PC-3 (cell line): ENCODE measurements at regions not wholly inside any gene's neighbourhood (a gene's known extent, or its start where the extent isn't known, plus 50 kb on each side); places are given as distances from the start of the nearest gene placed in this dataset.

Experiments used
- ATAC-seq: fragments of 200-7000 bp; cut with Tn5 transposase; 2 replicates; pipeline ENCODE4 v1.9.1; 2020; ENCODE audit warnings: mild to moderate bottlenecking, moderate library complexity
- BruUV-seq: library from RNA; stranded (reverse); fragments of 400-500 nt; replicated peaks from 2 replicates; lab custom pipeline; 2021; lab: Mats Ljungman, UMichigan
- CTCF ChIA-PET: fragments of 300-600 bp; sonication (Branson Sonifier 250); formaldehyde crosslinking; loops from one replicate; lab custom pipeline; 2022; ENCODE audit warnings: antibody characterized with exemption; lab: Charles Lee
- POLR2A ChIA-PET: fragments of 300-600 bp; sonication (Branson Sonifier 250); formaldehyde crosslinking; loops from one replicate; lab custom pipeline; 2022; ENCODE audit warnings: antibody characterized with exemption; ENCODE audit not compliant: unreplicated experiment; lab: Charles Lee
- DNase-seq: peaks from one replicate; pipeline ENCODE4 v3.0.0-alpha.2; 2015
- H2AFZ ChIP-seq: fragments of 300-600 bp; sonication (generic); 2 replicates; pipeline ENCODE4 v1.6.0; 2016; ENCODE audit warnings: antibody characterized with exemption, low read length
- H3F3A ChIP-seq: fragments of 300-600 bp; sonication (generic); one replicate; pipeline ENCODE4 v1.6.0; 2017; ENCODE audit warnings: antibody characterized with exemption, low read length, control low read depth, mild to moderate bottlenecking; ENCODE audit not compliant: unreplicated experiment
- H3K27ac ChIP-seq: fragments of 300-600 bp; sonication (generic); 2 replicates; pipeline ENCODE4 v1.5.1; 2016; ENCODE audit warnings: mild to moderate bottlenecking, low read length
- H3K27me3 ChIP-seq: fragments of 300-600 bp; sonication (generic); 2 replicates; pipeline ENCODE4 v1.6.1; 2016; ENCODE audit warnings: low read length, mixed read lengths
- H3K36me3 ChIP-seq: fragments of 300-600 bp; sonication (generic); 2 replicates; pipeline ENCODE4 v1.6.1; 2016; ENCODE audit warnings: low read depth, mixed run types, low read length, mixed read lengths
- H3K4me1 ChIP-seq: fragments of 300-600 bp; sonication (generic); 2 replicates; pipeline ENCODE4 v1.5.1; 2016; ENCODE audit warnings: low read length; ENCODE audit not compliant: insufficient read depth
- H3K4me2 ChIP-seq: fragments of 300-600 bp; sonication (generic); 2 replicates; pipeline ENCODE4 v1.6.0; 2016; ENCODE audit warnings: low read length
- H3K4me3 ChIP-seq: fragments of 300-600 bp; sonication (generic); 2 replicates; pipeline ENCODE4 v1.5.1; 2016; ENCODE audit warnings: mild to moderate bottlenecking, low read length, mixed read lengths
- H3K79me2 ChIP-seq: fragments of 300-600 bp; sonication (generic); 2 replicates; pipeline ENCODE4 v1.6.1; 2017; ENCODE audit warnings: low read length, mixed read lengths
- H3K9ac ChIP-seq: fragments of 300-600 bp; sonication (generic); 2 replicates; pipeline ENCODE4 v1.6.0; 2016; ENCODE audit warnings: mild to moderate bottlenecking, low read length
- H3K9me2 ChIP-seq: fragments of 300-600 bp; sonication (generic); replicated peaks from 2 replicates; pipeline ENCODE4 v1.6.1; 2016; ENCODE audit warnings: mixed run types, low read length, mixed read lengths
- H3K9me3 ChIP-seq: fragments of 300-600 bp; sonication (generic); 2 replicates; pipeline ENCODE4 v1.6.1; 2016; ENCODE audit warnings: low read length, mixed read lengths
- H4K20me1 ChIP-seq: fragments of 300-600 bp; sonication (generic); 2 replicates; pipeline ENCODE4 v1.6.1; 2016; ENCODE audit warnings: low read length, mixed read lengths
- CTCF ChIP-seq: fragments of 300-600 bp; sonication (generic); conservative IDR thresholded peaks from 2 replicates; pipeline ENCODE4 v1.5.1; 2017; ENCODE audit warnings: antibody characterized with exemption, low read depth, mild to moderate bottlenecking, low read length
- EZH2 ChIP-seq: fragments of 300-600 bp; sonication (generic); IDR thresholded peaks from one replicate; pipeline ENCODE4 v1.6.1; 2017; ENCODE audit warnings: antibody characterized with exemption, mild to moderate bottlenecking, low read length; ENCODE audit not compliant: unreplicated experiment
- EZH2phosphoT487 ChIP-seq: fragments of 300-600 bp; sonication (generic); IDR thresholded peaks from 2 replicates; pipeline ENCODE4 v1.6.1; 2018; ENCODE audit warnings: mild to moderate bottlenecking, antibody characterized with exemption, low read length, borderline replicate concordance
- intact Hi-C: fragments of 100-400 bp; cut with micrococcal nuclease; formaldehyde crosslinking; loops from 2 replicates; pipeline ENCODE4 v1.9.0; 2023

- Histone ChIP-seq H3K9me2 (no peaks in the 10 kb centered on the region), H3K27ac (no peak overlapping the region), H4K20me1 (no peaks in the 10 kb centered on the region), H3K79me2 (no peaks in the 10 kb centered on the region), H3K36me3 (no peaks in the 10 kb centered on the region), H3K4me3 (no peak overlapping the region), H3K9me3 (no peaks in the 10 kb centered on the region), H2AFZ (no peak overlapping the region), H3K4me2 (no peak overlapping the region), H3K4me1 (no peaks in the 10 kb centered on the region), H3F3A (no peaks in the 10 kb centered on the region), H3K27me3 (no peaks in the 10 kb centered on the region), H3K9ac (no peak overlapping the region)
- TF ChIP-seq CTCF, result no peak
- TF ChIP-seq EZH2, result no peak
- no peak for TF ChIP-seq EZH2phosphoT487
- CTCF ChIA-PET, result no interaction called here
- POLR2A ChIA-PET, result no interaction called here
- ATAC-seq (no peak), DNase-seq (no peak)
- intact Hi-C loops, result no loop called here
- no TSS peak for BruUV-seq
These were observed 1568.8 kb downstream of the PLA2G4A start for GRCh38 chr1:188397521-188397920.

GRCh38 chr1:188402986-188403385, 1574.2 kb downstream of the PLA2G4A start:
- H4K20me1 ChIP-seq, result no peaks in the 10 kb centered on the region
- ATAC-seq (no peak), DNase-seq (no peak)
- no peaks in the 10 kb centered on the region for H3K36me3 ChIP-seq
- H3K4me3 ChIP-seq, result no peak overlapping the region
- H3F3A ChIP-seq, result no peaks in the 10 kb centered on the region
- no peak overlapping the region for H3K27ac ChIP-seq
- no peaks in the 10 kb centered on the region for H3K27me3 ChIP-seq
- no peaks in the 10 kb centered on the region for H3K9me2 ChIP-seq
- POLR2A ChIA-PET, result no interaction called here
- CTCF ChIA-PET, result no interaction called here
- H3K9me3 ChIP-seq, result no peaks in the 10 kb centered on the region
- no peak overlapping the region for H2AFZ ChIP-seq
- BruUV-seq, result no TSS peak
- TF ChIP-seq EZH2 (no peak), EZH2phosphoT487 (no peak), CTCF (no peak)
- H3K79me2 ChIP-seq, result no peaks in the 10 kb centered on the region
- no peak overlapping the region for H3K9ac ChIP-seq
- intact Hi-C loops, result no loop called here
- no peak overlapping the region for H3K4me2 ChIP-seq
- H3K4me1 ChIP-seq, result no peaks in the 10 kb centered on the region

- no peak overlapping the region for H3K27ac ChIP-seq
- H3K4me1 ChIP-seq, result no peaks in the 10 kb centered on the region
- no peak overlapping the region for H2AFZ ChIP-seq
- no peak for TF ChIP-seq EZH2
- TF ChIP-seq CTCF, result no peak
- no peak for TF ChIP-seq EZH2phosphoT487
- intact Hi-C loops, result no loop called here
- H4K20me1 ChIP-seq, result no peaks in the 10 kb centered on the region
- no peak overlapping the region for H3K9ac ChIP-seq
- POLR2A ChIA-PET, result no interaction called here
- H3K9me3 ChIP-seq, result no peaks in the 10 kb centered on the region
- no peak overlapping the region for H3K4me2 ChIP-seq
- DNase-seq (no peak), ATAC-seq (no peak)
- H3K27me3 ChIP-seq, result no peaks in the 10 kb centered on the region
- no TSS peak for BruUV-seq
- CTCF ChIA-PET, result no interaction called here
- no peaks in the 10 kb centered on the region for H3K36me3 ChIP-seq
- no peaks in the 10 kb centered on the region for H3K9me2 ChIP-seq
- H3K79me2 ChIP-seq, result no peaks in the 10 kb centered on the region
- no peaks in the 10 kb centered on the region for H3F3A ChIP-seq
- no peak overlapping the region for H3K4me3 ChIP-seq
These were observed 1577.9 kb downstream of the PLA2G4A start for GRCh38 chr1:188406636-188407035.
